ENCODE measurements at regions not wholly inside any gene's neighbourhood (a gene's known extent, or its start where the extent isn't known, plus 50 kb on each side); places are given as distances from the start of the nearest gene placed in this dataset.

- H3K4me1 ChIP-seq: no peaks in the 10 kb centered on the region
- no peak for DNase-seq
- WGBS, 2 donors: 91 to 93% methylated on average over 3 of the region's 3 CpGs
Measured at GRCh38 chr2:81996332-81996731, 1691.8 kb upstream of the LRRTM1 start.

GRCh38 chr2:81991282-81991681 lies 1686.7 kb upstream of the LRRTM1 start:
- 89 to 92% methylated on average over 2 of the region's 2 CpGs for WGBS, 2 donors
- no peaks in the 10 kb centered on the region for H3K4me1 ChIP-seq
- TF ChIP-seq CTCF (IDR thresholded peaks at IDR 0.05) (no peak), POLR2AphosphoS5 (IDR thresholded peaks at IDR 0.05) (no peak), EP300 (IDR thresholded peaks at IDR 0.05) (no peak), POLR2A (IDR thresholded peaks at IDR 0.05) (no peak)

More at GRCh38 chr2:81996332-81996731, 1691.8 kb upstream of the LRRTM1 start:
- Histone ChIP-seq H3K27me3 (no peaks in the 10 kb centered on the region), H3K9me3 (no peaks in the 10 kb centered on the region), H3K4me3 (no peak overlapping the region), H3K36me3 (no peaks in the 10 kb centered on the region), H3K27ac (no peak overlapping the region)
- ATAC-seq (ENCODE audit: low FRiP score in 2 of 2): no peak
- TF ChIP-seq POLR2AphosphoS5 (IDR thresholded peaks at IDR 0.05): no peak
- TF ChIP-seq CTCF (IDR thresholded peaks at IDR 0.05): no peak
- no peak for TF ChIP-seq EP300 (IDR thresholded peaks at IDR 0.05)
- TF ChIP-seq POLR2A (IDR thresholded peaks at IDR 0.05): no peak

GRCh38 chr2:81987370-81987769 lies 1682.8 kb upstream of the LRRTM1 start:
- ATAC-seq (ENCODE audit: low FRiP score in 2 of 2): no peak
- 88 to 92% methylated on average over 5 of the region's 5 CpGs for WGBS, 2 donors
- no peaks in the 10 kb centered on the region for H3K36me3 ChIP-seq

More at GRCh38 chr2:81991282-81991681, 1686.7 kb upstream of the LRRTM1 start:
- Histone ChIP-seq H3K9me3 (no peaks in the 10 kb centered on the region), H3K36me3 (no peaks in the 10 kb centered on the region), H3K27me3 (no peaks in the 10 kb centered on the region), H3K27ac (no peak overlapping the region), H3K4me3 (no peak overlapping the region)
- DNase-seq (no peak), ATAC-seq (ENCODE audit: low FRiP score in 2 of 2) (no peak)

GRCh38 chr2:81984969-81985637 lies 1680.6 kb upstream of the LRRTM1 start:
- H3K9me3 ChIP-seq: peaks cover 0 to 4% (median 0%) of the 10 kb centered on the region in 4 donors
- H3K36me3 ChIP-seq: no peaks in the 10 kb centered on the region
- ATAC-seq (ENCODE audit: low FRiP score in 2 of 2) (peak in 1 of 2 donors; percentile 66), DNase-seq (peak in 1 of 2 donors; percentile 63)
- H3K4me1 ChIP-seq: no peaks in the 10 kb centered on the region
- no peak for TF ChIP-seq EP300 (IDR thresholded peaks at IDR 0.05)
- TF ChIP-seq CTCF (IDR thresholded peaks at IDR 0.05): no peak
- no peak for TF ChIP-seq POLR2A (IDR thresholded peaks at IDR 0.05)
- no peak for TF ChIP-seq POLR2AphosphoS5 (IDR thresholded peaks at IDR 0.05)
- no peak overlapping the region for H3K27ac ChIP-seq
- WGBS, 2 donors: 87 to 95% methylated on average over 6 to 26 of the region's 33 CpGs
- no peak overlapping the region for H3K4me3 ChIP-seq
- no peaks in the 10 kb centered on the region for H3K27me3 ChIP-seq

More at GRCh38 chr2:81987370-81987769, 1682.8 kb upstream of the LRRTM1 start:
- H3K27me3 ChIP-seq: no peaks in the 10 kb centered on the region
- DNase-seq: no peak
- H3K9me3 ChIP-seq: peaks cover 0 to 4% (median 0%) of the 10 kb centered on the region in 4 donors
- no peak for TF ChIP-seq EP300 (IDR thresholded peaks at IDR 0.05)
- no peak for TF ChIP-seq POLR2A (IDR thresholded peaks at IDR 0.05)
- no peak for TF ChIP-seq CTCF (IDR thresholded peaks at IDR 0.05)
- TF ChIP-seq POLR2AphosphoS5 (IDR thresholded peaks at IDR 0.05): no peak
- H3K4me3 ChIP-seq: no peak overlapping the region
- H3K27ac ChIP-seq: no peak overlapping the region
- no peaks in the 10 kb centered on the region for H3K4me1 ChIP-seq

GRCh38 chr2:81981585-81981984 lies 1677.0 kb upstream of the LRRTM1 start:
- no peaks in the 10 kb centered on the region for H3K36me3 ChIP-seq
- no peaks in the 10 kb centered on the region for H3K4me1 ChIP-seq
- peaks cover 0 to 4% (median 0%) of the 10 kb centered on the region in 4 donors for H3K9me3 ChIP-seq
- no peak for ATAC-seq (ENCODE audit: low FRiP score in 2 of 2)
- no peak overlapping the region for H3K4me3 ChIP-seq
- H3K27me3 ChIP-seq: no peaks in the 10 kb centered on the region
- H3K27ac ChIP-seq: no peak overlapping the region
- WGBS, 2 donors: 61 to 71% methylated on average over 3 of the region's 3 CpGs
- DNase-seq: no peak
- TF ChIP-seq EP300 (IDR thresholded peaks at IDR 0.05) (no peak), CTCF (IDR thresholded peaks at IDR 0.05) (no peak), POLR2AphosphoS5 (IDR thresholded peaks at IDR 0.05) (no peak), POLR2A (IDR thresholded peaks at IDR 0.05) (no peak)

Data from upper lobe of left lung (tissue), 6 donors.